ENCODE measurements at regions not wholly inside any gene's neighbourhood (a gene's known extent, or its start where the extent isn't known, plus 50 kb on each side); places are given as distances from the start of the nearest gene placed in this dataset.
"Not testable (repeated sequence)": the region's sequence is repeated elsewhere in the genome, so short reads cannot be mapped to it uniquely, and the experiment has no call there.

DNA sequence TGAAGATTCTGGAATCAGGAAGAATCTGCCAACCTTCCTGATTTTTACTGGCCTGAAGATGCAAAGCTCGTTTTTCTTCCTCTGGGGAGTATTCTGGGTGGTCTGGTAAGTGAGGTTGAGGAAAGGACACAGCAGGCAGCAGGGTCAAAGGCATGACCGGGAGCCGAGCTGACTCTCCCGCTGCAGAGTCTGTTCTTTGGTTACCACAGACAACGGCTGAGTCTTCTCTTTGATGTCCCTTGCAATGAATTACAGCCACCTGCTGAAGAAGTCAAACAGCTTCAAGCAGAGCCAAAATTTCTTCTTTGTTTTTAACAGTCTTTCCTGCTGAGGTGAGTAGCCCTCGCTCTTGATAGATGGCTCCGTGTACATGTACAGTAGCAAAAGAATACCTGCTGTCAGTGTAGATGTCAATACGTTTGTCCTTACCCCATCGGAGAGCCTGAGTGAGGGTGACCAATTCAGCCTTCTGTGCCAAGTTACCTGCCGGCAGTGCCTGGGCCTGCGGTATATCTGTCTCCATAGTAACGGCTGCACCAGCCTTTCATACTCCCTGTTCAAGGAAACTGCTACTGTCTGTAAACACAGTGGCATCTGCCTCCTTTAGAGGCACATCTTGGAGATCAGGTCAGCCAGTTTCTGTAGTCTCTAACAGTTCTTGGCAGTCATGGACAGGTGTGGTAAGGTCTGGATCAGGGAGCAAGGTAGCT lies 76.4 kb downstream of the PRR15 start:
- no peaks in the 10 kb centered on the region for H3K4me1 Mint-ChIP-seq
- H3K9me3 Mint-ChIP-seq, result no peaks in the 10 kb centered on the region
- ATAC-seq (ENCODE audit: low read depth in 2 of 2) (no peak), DNase-seq (no peak)
- H3K36me3 Mint-ChIP-seq, result no peaks in the 10 kb centered on the region
- no peak overlapping the region for H3K27ac Mint-ChIP-seq
- H3K27me3 Mint-ChIP-seq, result no peaks in the 10 kb centered on the region
- no peak overlapping the region for H3K4me3 Mint-ChIP-seq

DNA sequence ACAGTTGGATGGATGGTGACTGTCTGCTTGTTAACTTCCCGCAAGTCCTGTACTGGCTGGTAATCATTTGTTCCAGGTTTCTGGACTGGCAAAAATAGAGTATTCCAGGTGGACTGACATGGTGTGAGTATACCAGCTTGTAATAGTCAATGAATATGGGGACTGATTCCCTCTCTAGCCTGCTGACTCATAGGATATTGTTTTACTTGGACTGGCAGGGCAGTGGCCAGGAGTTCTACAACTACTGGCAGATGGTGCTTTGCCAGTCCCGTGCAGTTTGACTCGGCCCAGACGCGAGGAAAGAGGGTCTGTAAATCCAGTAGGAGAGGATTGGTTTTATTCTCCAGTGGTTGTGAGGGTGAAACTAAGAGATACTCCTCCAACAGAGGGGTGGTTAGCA lies 78.0 kb downstream of the PRR15 start:
- ATAC-seq (ENCODE audit: low read depth in 2 of 2) (no peak), DNase-seq (no peak)
- Mint-ChIP-seq H3K36me3 (no peaks in the 10 kb centered on the region), H3K4me3 (no peak overlapping the region), H3K27ac (peak overlapping the region in 2 of 6 donors; percentile 37 to 81), H3K27me3 (no peaks in the 10 kb centered on the region), H3K9me3 (no peaks in the 10 kb centered on the region), H3K4me1 (no peaks in the 10 kb centered on the region)

DNA sequence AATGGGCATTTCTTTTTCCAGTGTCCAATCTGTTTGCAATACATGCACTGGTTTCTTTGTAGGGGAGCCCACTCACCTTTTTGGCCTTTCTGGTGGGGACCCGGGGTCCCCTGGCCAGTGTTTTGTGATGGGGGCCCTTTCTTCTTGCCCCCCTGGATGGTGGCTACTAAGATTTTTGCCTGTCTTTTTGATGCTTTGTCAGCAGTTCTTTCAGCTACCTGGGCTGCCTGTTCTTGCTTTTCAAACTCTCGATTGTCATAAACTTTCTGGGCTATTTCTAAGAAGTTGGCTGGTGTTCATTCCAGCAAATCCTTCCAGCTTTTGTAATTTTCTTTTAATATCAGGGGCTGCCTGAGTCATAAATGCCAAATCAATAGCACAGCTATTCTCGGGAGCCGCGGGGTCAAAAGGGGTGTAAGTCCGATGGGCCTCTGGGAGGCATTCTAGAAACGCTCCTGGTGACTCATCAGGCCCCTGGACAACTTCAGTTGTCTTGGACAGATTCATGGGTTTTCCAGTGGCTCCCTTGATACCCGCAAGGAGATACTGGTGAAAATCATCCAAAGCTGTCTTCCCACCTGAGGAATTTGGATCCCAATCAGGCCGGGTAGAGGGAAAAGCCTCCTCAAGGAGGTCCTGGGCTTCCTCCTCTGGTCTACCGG lies 79.0 kb downstream of the PRR15 start:
- DNase-seq (no peak), ATAC-seq (ENCODE audit: low read depth in 2 of 2) (no peak)
- no peaks in the 10 kb centered on the region for H3K4me1 Mint-ChIP-seq
- peak overlapping the region in 1 of 6 donors; percentile 41 for H3K27ac Mint-ChIP-seq
- H3K27me3 Mint-ChIP-seq, result no peaks in the 10 kb centered on the region
- no peaks in the 10 kb centered on the region for H3K9me3 Mint-ChIP-seq
- no peak overlapping the region for H3K4me3 Mint-ChIP-seq
- no peaks in the 10 kb centered on the region for H3K36me3 Mint-ChIP-seq

DNA sequence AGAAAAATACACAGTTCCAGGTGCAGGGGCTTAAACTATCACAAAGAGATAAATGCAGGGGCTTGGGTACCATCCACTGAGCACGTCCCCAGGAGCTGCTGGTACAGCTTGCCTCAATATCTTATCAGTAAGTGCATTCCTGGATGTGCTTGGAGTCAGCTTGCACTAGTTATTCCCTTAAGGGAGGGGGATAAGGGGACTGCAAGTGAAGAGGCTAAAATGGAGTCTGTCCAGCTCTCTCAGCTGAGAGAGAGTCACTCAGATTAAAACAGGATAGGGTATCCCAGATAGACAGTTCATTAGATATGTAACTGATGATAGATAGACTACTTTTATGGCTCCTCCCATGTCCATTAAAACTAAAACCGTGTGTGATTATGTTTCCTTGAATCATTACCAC lies 82.5 kb downstream of the PRR15 start:
- ATAC-seq (ENCODE audit: low read depth in 2 of 2), result not testable (repeated sequence)

DNA sequence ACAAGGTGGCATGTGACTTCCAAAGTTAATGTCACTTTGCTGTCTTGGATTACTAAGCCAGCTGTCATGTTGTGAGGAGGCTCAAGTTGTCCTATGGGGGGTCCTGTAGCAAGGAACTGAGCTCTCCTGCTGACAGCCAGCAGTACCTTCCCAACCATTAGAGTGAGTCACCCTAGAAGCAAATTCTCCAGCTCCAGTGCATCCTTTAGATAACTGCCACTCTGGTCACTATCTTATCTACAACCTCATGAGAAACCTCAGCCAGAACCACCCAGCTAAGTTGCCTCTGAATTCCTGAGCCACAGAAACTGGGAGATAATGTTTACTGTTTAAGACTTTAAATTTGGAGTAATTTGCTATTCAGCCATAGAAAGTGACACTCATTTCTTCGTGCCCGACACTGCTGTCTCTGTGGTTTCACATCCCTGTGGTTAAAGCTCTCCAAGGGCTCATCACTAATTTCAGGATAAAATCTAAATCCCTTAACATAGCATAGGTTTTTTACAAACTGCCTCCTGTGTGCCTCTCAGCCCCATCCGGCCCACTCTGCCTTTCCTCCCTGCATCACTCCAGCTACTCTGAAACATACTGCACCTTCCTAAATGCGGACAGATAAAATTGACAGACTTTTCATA lies 83.5 kb downstream of the PRR15 start:
- no peak for ATAC-seq (ENCODE audit: low read depth in 2 of 2)
- H3K27ac Mint-ChIP-seq, result peak overlapping the region in 1 of 6 donors; percentile 6
- H3K4me1 Mint-ChIP-seq, result no peaks in the 10 kb centered on the region
- no peaks in the 10 kb centered on the region for H3K9me3 Mint-ChIP-seq
- DNase-seq, result no peak
- H3K27me3 Mint-ChIP-seq, result no peaks in the 10 kb centered on the region
- no peak overlapping the region for H3K4me3 Mint-ChIP-seq
- no peaks in the 10 kb centered on the region for H3K36me3 Mint-ChIP-seq

More for the DNA sequence above, 82.5 kb downstream of the PRR15 start:
- not testable (repeated sequence) for H3K9me3 Mint-ChIP-seq, DNase-seq, H3K27me3 Mint-ChIP-seq, H3K36me3 Mint-ChIP-seq, H3K4me1 Mint-ChIP-seq, H3K27ac Mint-ChIP-seq, H3K4me3 Mint-ChIP-seq

DNA sequence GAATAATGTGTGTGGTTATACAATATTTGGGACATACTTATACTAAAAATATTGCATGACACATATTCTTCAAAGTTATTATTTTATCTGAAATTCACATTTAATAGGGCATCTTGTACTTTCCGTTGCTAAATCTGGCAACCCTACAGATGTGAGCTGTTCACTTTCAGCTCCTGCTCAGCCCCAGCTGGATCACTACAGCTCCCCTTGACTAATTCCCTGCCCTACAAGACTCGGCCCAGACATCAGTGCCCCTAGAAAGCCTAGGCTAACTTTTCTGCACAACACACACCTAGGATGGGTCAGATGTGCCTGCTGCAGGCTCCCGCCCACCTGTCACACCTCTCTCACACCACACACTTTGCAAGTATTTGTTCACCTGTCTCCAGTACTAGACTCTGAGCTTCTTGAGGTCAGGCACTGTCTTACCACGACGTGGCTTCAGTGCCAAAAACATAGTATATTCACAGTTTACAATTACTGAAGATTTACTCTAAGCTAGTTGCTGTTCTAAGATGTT lies 84.1 kb downstream of the PRR15 start:
- H3K4me3 Mint-ChIP-seq; H3K27me3 Mint-ChIP-seq; ATAC-seq (ENCODE audit: low read depth in 2 of 2); H3K9me3 Mint-ChIP-seq; H3K36me3 Mint-ChIP-seq; H3K27ac Mint-ChIP-seq; DNase-seq; H3K4me1 Mint-ChIP-seq: not testable (repeated sequence)

DNA sequence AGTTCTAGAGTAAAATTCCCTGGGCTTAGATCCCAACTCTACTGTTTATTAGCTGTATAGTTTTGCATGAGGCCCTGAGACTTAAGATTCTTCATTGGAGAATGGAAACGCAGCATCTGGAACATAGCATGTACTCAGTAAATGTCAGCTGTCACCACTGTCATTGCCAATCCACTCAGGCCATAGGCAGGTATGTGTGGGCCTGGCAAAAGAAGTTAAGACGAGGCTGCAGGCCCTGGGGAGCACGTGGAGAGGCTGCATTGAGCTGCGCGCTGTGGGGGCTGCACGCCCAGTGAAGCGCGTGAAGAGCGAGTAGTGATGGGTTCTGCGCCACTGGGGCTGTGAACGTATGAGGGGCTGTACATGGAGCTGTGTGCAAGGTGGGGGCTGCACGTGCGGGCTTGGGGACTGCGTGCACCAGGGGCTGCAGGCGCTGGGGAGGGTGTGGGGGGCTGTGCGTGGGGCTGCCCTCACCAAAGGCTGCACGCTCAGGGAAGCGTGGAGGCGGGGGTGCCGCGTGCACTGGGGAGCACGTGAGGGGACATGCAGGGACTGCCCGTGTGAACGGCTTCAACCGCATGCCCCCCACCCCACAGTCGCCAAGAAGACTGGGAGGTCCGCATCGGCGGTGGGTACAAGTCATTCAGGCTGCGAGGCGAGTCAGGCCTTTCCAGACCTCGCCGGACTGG lies 85.5 kb downstream of the PRR15 start:
- Mint-ChIP-seq H3K4me1 (no peaks in the 10 kb centered on the region), H3K36me3 (no peaks in the 10 kb centered on the region), H3K27me3 (no peaks in the 10 kb centered on the region), H3K27ac (peak overlapping the region in 1 of 6 donors; percentile 64), H3K4me3 (peak overlapping the region in 1 of 8 donors; percentile 44), H3K9me3 (no peaks in the 10 kb centered on the region)
- DNase-seq (no peak), ATAC-seq (ENCODE audit: low read depth in 2 of 2) (no peak)

DNA sequence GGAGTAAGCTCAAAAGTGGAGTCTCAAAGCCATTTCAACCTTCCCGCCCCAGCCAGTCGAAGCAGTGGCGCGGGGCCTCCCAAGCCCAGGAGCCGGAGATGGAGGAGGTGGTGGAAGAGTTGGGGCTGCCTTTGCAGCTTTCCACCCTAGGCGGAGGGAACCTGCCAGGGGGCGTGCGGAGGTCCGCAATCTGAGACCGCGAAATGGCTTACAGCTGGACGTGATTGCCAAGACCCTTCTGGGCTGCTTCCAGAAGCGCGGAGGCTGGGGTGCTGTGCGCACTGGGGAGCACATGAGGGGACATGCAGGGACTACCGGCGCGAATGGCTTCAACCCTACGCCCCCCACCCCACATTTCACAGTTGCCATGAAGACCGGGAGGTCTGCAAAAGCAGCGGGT lies 86.2 kb downstream of the PRR15 start:
- H3K27ac Mint-ChIP-seq, result no peak overlapping the region
- no peak overlapping the region for H3K4me3 Mint-ChIP-seq
- H3K27me3 Mint-ChIP-seq, result no peaks in the 10 kb centered on the region
- H3K9me3 Mint-ChIP-seq, result no peaks in the 10 kb centered on the region
- H3K4me1 Mint-ChIP-seq, result no peaks in the 10 kb centered on the region
- ATAC-seq (ENCODE audit: low read depth in 2 of 2) (no peak), DNase-seq (no peak)
- H3K36me3 Mint-ChIP-seq, result no peaks in the 10 kb centered on the region

DNA sequence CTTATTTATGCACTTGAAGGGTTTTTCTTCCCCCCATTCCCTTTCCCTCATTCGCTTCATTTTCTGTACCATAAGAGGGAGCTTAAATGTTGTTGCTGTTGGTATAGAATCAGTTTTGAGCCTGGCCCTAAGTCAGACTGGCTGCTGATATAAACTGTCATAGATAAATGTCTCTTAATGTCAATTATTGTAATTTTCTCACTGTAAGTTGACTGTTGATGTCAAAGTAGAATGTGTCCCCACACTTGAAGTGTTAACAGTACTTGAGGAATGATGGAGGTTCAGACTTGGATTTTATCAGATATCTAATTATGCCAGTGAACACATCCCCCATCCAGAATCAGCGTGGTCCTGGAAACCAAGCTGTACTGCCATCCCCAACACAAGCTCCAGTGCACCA lies 87.8 kb downstream of the PRR15 start:
- ATAC-seq (ENCODE audit: low read depth in 2 of 2) (no peak), DNase-seq (no peak)
- Mint-ChIP-seq H3K27ac (no peak overlapping the region), H3K4me3 (no peak overlapping the region), H3K27me3 (no peaks in the 10 kb centered on the region), H3K9me3 (no peaks in the 10 kb centered on the region), H3K36me3 (no peaks in the 10 kb centered on the region), H3K4me1 (no peaks in the 10 kb centered on the region)

DNA sequence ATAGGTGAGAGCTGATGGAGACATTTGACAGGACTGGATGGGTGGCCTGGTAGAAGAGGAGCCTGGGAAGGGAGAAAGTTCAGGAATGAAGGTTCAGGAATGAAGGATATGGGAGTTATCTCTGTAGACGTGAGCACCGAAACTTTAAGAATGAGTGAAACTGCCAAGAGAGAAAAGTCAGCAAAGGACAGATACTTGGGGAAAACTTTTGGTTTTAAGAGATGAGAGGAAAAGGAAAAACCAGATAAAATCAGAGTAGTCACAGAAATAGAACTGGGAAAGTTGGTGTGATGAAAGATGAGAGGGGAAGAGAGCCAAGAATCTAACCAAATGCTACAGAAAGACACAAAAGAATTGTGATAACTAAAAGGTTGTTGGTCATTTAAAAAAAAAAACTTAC lies 88.9 kb downstream of the PRR15 start:
- H3K4me1 Mint-ChIP-seq, result no peaks in the 10 kb centered on the region
- no peak overlapping the region for H3K4me3 Mint-ChIP-seq
- ATAC-seq (ENCODE audit: low read depth in 2 of 2), result no peak
- H3K36me3 Mint-ChIP-seq, result no peaks in the 10 kb centered on the region
- DNase-seq, result no peak
- no peaks in the 10 kb centered on the region for H3K9me3 Mint-ChIP-seq
- no peak overlapping the region for H3K27ac Mint-ChIP-seq
- H3K27me3 Mint-ChIP-seq, result no peaks in the 10 kb centered on the region

DNA sequence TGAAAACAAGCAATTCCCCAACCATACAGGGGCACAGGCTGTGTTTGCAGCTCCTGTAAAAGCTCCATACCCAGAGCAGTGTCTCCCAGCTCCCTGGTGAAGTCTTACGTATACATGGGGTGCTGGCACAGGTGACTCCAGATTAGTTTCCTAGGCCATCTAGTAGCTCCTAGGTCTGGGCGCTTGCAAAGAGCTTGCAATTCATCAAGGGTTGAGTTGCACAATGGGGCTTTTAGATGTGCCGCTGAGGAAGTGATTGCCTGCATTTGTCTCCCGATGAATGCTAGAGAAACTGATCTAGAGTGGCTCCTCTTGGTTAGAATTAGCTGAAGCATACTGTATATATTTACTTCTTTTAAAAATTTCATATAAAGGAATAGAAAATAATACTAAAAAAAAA lies 90.7 kb downstream of the PRR15 start:
- H3K4me3 Mint-ChIP-seq; H3K27me3 Mint-ChIP-seq; H3K27ac Mint-ChIP-seq; DNase-seq; H3K9me3 Mint-ChIP-seq; H3K4me1 Mint-ChIP-seq; H3K36me3 Mint-ChIP-seq; ATAC-seq (ENCODE audit: low read depth in 2 of 2): not testable (repeated sequence)

DNA sequence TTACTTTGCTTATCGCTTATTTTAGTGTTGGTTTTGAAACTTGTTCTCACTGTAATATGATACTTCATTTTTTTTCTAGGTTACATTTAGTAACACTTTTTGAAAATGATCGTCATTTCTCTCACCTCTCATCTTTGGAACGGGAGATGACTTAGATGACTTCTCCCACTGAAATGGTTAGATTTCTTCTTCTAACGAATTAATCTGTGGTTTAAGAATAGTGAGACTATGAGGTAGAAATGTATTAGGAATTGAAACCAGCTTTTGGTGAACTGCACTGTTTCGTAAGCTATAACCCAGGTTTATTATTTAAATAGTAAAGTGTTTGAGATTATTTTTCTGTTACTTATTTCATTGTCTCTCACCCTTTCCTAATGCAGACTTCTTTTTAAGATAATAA lies 93.7 kb downstream of the PRR15 start:
- Mint-ChIP-seq H3K4me1 (no peaks in the 10 kb centered on the region), H3K4me3 (no peak overlapping the region), H3K27ac (no peak overlapping the region), H3K9me3 (no peaks in the 10 kb centered on the region), H3K27me3 (no peaks in the 10 kb centered on the region), H3K36me3 (no peaks in the 10 kb centered on the region)
- ATAC-seq (ENCODE audit: low read depth in 2 of 2) (no peak), DNase-seq (no peak)

DNA sequence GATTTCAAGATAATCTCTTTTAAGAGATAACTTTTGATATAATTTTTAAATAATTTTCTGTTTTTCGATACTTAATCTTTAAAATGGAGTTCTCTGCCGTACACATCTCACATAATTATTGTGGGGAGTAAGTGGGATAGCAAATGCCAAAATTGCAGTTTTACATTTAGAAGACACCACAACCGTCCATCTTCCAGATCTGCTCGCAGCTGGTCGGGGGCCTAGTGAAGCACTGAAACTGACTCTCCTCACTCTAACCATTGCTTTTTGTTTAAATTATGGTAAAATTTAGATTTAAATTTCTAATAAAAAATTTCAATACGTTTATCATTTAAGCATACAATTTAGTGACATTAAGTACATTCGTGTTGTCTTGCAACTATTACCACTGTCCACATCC lies 94.2 kb downstream of the PRR15 start:
- H3K9me3 Mint-ChIP-seq, result no peaks in the 10 kb centered on the region
- no peak overlapping the region for H3K4me3 Mint-ChIP-seq
- no peaks in the 10 kb centered on the region for H3K36me3 Mint-ChIP-seq
- H3K27ac Mint-ChIP-seq, result no peak overlapping the region
- no peak for ATAC-seq (ENCODE audit: low read depth in 2 of 2)
- H3K4me1 Mint-ChIP-seq, result peaks cover 0 to 2% (median 0%) of the 10 kb centered on the region in 3 donors
- DNase-seq, result no peak
- no peaks in the 10 kb centered on the region for H3K27me3 Mint-ChIP-seq

DNA sequence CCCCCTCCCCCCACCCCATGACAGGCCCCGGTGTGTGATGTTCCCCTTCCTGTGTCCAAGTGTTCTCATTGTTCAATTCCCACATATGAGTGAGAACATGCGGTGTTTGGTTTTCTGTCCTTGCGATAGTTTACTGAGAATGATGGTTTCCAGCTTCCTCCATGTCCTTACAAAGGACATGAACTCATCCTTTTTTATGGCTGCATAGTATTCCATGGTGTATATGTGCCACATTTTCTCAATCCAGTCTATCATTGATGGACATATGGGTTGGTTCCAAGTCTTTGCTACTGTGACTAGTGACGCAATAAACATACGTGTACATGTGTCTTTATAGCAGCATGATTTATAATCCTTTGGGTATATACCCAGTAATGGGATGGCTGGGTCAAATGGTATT lies 95.6 kb downstream of the PRR15 start:
- not testable (repeated sequence) for H3K9me3 Mint-ChIP-seq; DNase-seq; H3K4me3 Mint-ChIP-seq; ATAC-seq (ENCODE audit: low read depth in 2 of 2); H3K27ac Mint-ChIP-seq; H3K27me3 Mint-ChIP-seq; H3K4me1 Mint-ChIP-seq; H3K36me3 Mint-ChIP-seq
